CD4-positive, alpha-beta T cell (primary cell): ENCODE measurements at regions not wholly inside any gene's neighbourhood (a gene's known extent, or its start where the extent isn't known, plus 50 kb on each side); places are given as distances from the start of the nearest gene placed in this dataset.

Experiments
- ATAC-seq: fragments of 200-7000 bp; cut with Tn5 transposase; one replicate; pipeline ENCODE4 v1.10.0; 2022; ENCODE audit warnings: mild to moderate bottlenecking; ENCODE audit not compliant: poor library complexity
- CTCF ChIA-PET: fragments of 350-600 bp; sonication (Branson Sonifier 250); formaldehyde crosslinking; loops from one replicate; lab custom pipeline; 2021; ENCODE audit warnings: antibody characterized with exemption, inconsistent platforms; lab: Charles Lee
- POLR2A ChIA-PET: fragments of 350-600 bp; sonication (Branson Sonifier 250); formaldehyde crosslinking; loops from one replicate; lab custom pipeline; 2021; ENCODE audit warnings: antibody characterized with exemption, inconsistent platforms; lab: Charles Lee
- DNase-seq, 14 experiments: peaks; one replicate each; pipeline ENCODE4 v3.0.0-alpha.2; 2013 to 2020; ENCODE audit warnings: mixed read lengths in 2 of 14
- H3K27ac ChIP-seq, 2 donors: one replicate each; pipeline versions ENCODE4 v1.5.1 to v1.7.0; 2013; ENCODE audit warnings: low read length in 2 of 2, low read depth in 1 of 2, mild to moderate bottlenecking in 1 of 2
- H3K27me3 ChIP-seq, 2 experiments: 1 replicate in 1 of 2; 2 replicates in 1 of 2; pipeline versions ENCODE4 v1.6.1 to v1.7.0; 2013; ENCODE audit warnings: low read length in 2 of 2, control low read depth in 1 of 2, mild to moderate bottlenecking in 1 of 2, moderate library complexity in 1 of 2; ENCODE audit not compliant: insufficient read depth in 2 of 2, control insufficient read depth in 1 of 2
- H3K36me3 ChIP-seq: one replicate; pipeline ENCODE4 v1.6.1; 2013; ENCODE audit warnings: low read length, control low read depth; ENCODE audit not compliant: insufficient read depth
- H3K4me1 ChIP-seq: one replicate; pipeline ENCODE4 v1.6.1; 2013; ENCODE audit warnings: low read length, control low read depth; ENCODE audit not compliant: insufficient read depth
- H3K4me3 ChIP-seq: one replicate; pipeline ENCODE4 v1.5.1; 2013; ENCODE audit warnings: mild to moderate bottlenecking, low read length, moderate library complexity
- H3K9me3 ChIP-seq, 2 experiments: 1 replicate in 1 of 2; 2 replicates in 1 of 2; pipeline versions ENCODE4 v1.6.1 to v1.7.0; 2013; ENCODE audit warnings: low read length in 2 of 2, mild to moderate bottlenecking in 2 of 2, control low read depth in 1 of 2, moderate library complexity in 1 of 2; ENCODE audit not compliant: control insufficient read depth in 1 of 2, insufficient read depth in 1 of 2
- H3K27ac Mint-ChIP-seq: one replicate; pipeline ENCODE4 v1.8.0; 2020; ENCODE audit warnings: mixed read lengths
- H3K27me3 Mint-ChIP-seq: one replicate; pipeline ENCODE4 v1.8.0; 2021; ENCODE audit warnings: mixed read lengths
- H3K36me3 Mint-ChIP-seq: one replicate; pipeline ENCODE4 v1.8.0; 2021; ENCODE audit warnings: low read depth, mixed read lengths
- H3K4me1 Mint-ChIP-seq: one replicate; pipeline ENCODE4 v1.8.0; 2021; ENCODE audit warnings: low read depth, mixed read lengths
- H3K4me3 Mint-ChIP-seq: one replicate; pipeline ENCODE4 v1.8.0; 2020; ENCODE audit warnings: mild to moderate bottlenecking, mixed read lengths
- H3K9me3 Mint-ChIP-seq: one replicate; pipeline ENCODE4 v1.8.0; 2020; ENCODE audit warnings: mixed read lengths
- intact Hi-C, 2 experiments: fragments of 100-400 bp; cut with DNase I in 1 of 2; cut with micrococcal nuclease in 1 of 2; formaldehyde crosslinking; loops; one replicate each; pipeline versions ENCODE4 v1.15.1 to v1.9.0; 2023 to 2025; cut with DNase I, micrococcal nuclease
- TF ChIP-seq, protein P1 (sequence below): fragments of 200-600 bp; IDR thresholded peaks from one replicate; pipeline ENCODE4 v1.8.0; 2022; ENCODE audit warnings: antibody characterized with exemption, mild to moderate bottlenecking

GRCh38 chr9:79040671-79041070 lies 531.1 kb upstream of the TLE4 start:
- intact Hi-C loops, result no loop called here
- H3K4me3 ChIP-seq, result no peak overlapping the region
- ChIA-PET POLR2A (no interaction called here), CTCF (no interaction called here)
- no peaks in the 10 kb centered on the region for H3K4me1 ChIP-seq
- H3K27ac ChIP-seq, result no peak overlapping the region
- H3K36me3 ChIP-seq, result no peaks in the 10 kb centered on the region
- Mint-ChIP-seq H3K4me1 (no peaks in the 10 kb centered on the region), H3K9me3 (peaks cover 4% of the 10 kb centered on the region), H3K4me3 (no peak overlapping the region), H3K27ac (no peak overlapping the region), H3K36me3 (no peaks in the 10 kb centered on the region), H3K27me3 (no peaks in the 10 kb centered on the region)
- TF ChIP-seq, protein P1, sequence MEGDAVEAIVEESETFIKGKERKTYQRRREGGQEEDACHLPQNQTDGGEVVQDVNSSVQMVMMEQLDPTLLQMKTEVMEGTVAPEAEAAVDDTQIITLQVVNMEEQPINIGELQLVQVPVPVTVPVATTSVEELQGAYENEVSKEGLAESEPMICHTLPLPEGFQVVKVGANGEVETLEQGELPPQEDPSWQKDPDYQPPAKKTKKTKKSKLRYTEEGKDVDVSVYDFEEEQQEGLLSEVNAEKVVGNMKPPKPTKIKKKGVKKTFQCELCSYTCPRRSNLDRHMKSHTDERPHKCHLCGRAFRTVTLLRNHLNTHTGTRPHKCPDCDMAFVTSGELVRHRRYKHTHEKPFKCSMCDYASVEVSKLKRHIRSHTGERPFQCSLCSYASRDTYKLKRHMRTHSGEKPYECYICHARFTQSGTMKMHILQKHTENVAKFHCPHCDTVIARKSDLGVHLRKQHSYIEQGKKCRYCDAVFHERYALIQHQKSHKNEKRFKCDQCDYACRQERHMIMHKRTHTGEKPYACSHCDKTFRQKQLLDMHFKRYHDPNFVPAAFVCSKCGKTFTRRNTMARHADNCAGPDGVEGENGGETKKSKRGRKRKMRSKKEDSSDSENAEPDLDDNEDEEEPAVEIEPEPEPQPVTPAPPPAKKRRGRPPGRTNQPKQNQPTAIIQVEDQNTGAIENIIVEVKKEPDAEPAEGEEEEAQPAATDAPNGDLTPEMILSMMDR, result no peak
- ATAC-seq (no peak), DNase-seq (no peak)
- no peaks in the 10 kb centered on the region for H3K27me3 ChIP-seq
- H3K9me3 ChIP-seq, result peaks cover 0 to 10% of the 10 kb centered on the region in 2 experiments

DNA sequence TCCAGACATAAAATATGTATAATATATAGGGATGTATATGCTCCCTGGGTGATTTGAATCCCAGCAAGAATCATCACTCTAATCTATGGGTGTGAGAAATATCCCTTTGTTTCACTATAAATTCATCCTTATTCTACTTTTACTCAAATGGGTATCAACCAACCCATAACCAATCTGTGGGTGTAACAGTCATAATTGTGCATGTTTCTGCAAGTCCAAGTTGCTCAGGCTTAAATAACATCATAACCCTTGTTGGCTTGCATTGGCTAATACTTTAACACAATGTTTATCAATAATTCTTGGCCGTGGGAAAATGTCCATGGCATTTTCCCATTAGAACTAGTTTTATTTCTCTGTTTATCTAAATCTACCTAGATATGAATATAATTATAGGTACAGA lies 530.5 kb upstream of the TLE4 start:
- TF ChIP-seq, protein P1, result no peak
- H3K4me1 ChIP-seq, result no peaks in the 10 kb centered on the region
- no peak overlapping the region for H3K27ac ChIP-seq
- H3K4me3 ChIP-seq, result no peak overlapping the region
- Mint-ChIP-seq H3K4me3 (no peak overlapping the region), H3K9me3 (peaks cover 4% of the 10 kb centered on the region), H3K4me1 (no peaks in the 10 kb centered on the region), H3K27me3 (no peaks in the 10 kb centered on the region), H3K36me3 (no peaks in the 10 kb centered on the region), H3K27ac (no peak overlapping the region)
- intact Hi-C loops, result no loop called here
- POLR2A ChIA-PET, result no interaction called here
- no peaks in the 10 kb centered on the region for H3K36me3 ChIP-seq
- H3K27me3 ChIP-seq, result no peaks in the 10 kb centered on the region
- CTCF ChIA-PET, result no interaction called here
- DNase-seq, result no peak
- peaks cover 0 to 10% of the 10 kb centered on the region in 2 experiments for H3K9me3 ChIP-seq
- ATAC-seq, result no peak

DNA sequence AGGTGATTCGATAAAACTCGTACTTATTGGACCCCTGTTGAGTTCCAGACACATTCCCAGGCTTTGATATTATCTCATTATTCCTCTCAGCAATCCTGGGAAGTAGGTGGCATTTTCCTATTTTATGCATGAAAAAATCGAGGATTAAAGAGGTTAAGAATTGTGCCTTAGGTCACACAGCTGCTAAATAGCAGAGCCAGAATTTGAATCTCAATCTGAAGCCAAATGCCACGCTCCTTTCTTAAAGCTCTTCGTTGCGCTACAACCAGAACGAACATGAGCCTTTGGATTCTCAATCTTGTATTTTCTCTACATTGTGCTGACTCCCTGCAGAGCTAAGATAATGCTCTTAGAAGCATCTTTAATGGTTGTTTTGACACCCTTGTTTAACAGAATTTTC lies 527.8 kb upstream of the TLE4 start:
- H3K9me3 ChIP-seq, result no peaks in the 10 kb centered on the region
- TF ChIP-seq, protein P1, result no peak
- no peak overlapping the region for H3K4me3 ChIP-seq
- Mint-ChIP-seq H3K4me1 (no peaks in the 10 kb centered on the region), H3K36me3 (no peaks in the 10 kb centered on the region), H3K9me3 (peaks cover 4% of the 10 kb centered on the region), H3K27ac (no peak overlapping the region), H3K4me3 (no peak overlapping the region), H3K27me3 (no peaks in the 10 kb centered on the region)
- intact Hi-C loops, result no loop called here
- no peaks in the 10 kb centered on the region for H3K36me3 ChIP-seq
- H3K27ac ChIP-seq, result no peak overlapping the region
- POLR2A ChIA-PET, result no interaction called here
- CTCF ChIA-PET, result no interaction called here
- ATAC-seq (no peak), DNase-seq (no peak)
- H3K27me3 ChIP-seq, result no peaks in the 10 kb centered on the region
- no peaks in the 10 kb centered on the region for H3K4me1 ChIP-seq
